KMS-11 (cell line): ENCODE measurements at regions not wholly inside any gene's neighbourhood (a gene's known extent, or its start where the extent isn't known, plus 50 kb on each side); places are given as distances from the start of the nearest gene placed in this dataset.

Experiments
- H2AFZ ChIP-seq: fragments of 200-600 bp; sonication (generic); 2 replicates; pipeline ENCODE4 v1.6.1; 2016; ENCODE audit warnings: antibody characterized with exemption, mixed run types, low read depth
- H3K27ac ChIP-seq: fragments of 200-600 bp; sonication (generic); 2 replicates; pipeline ENCODE4 v1.6.1; 2016; ENCODE audit warnings: mild to moderate bottlenecking, mixed run types
- H3K27me3 ChIP-seq: fragments of 200-600 bp; sonication (generic); 2 replicates; pipeline ENCODE4 v1.6.1; 2017; ENCODE audit warnings: mild to moderate bottlenecking, low read depth, mixed run types, moderate library complexity; ENCODE audit not compliant: insufficient read depth
- H3K36me3 ChIP-seq: fragments of 200-600 bp; sonication (generic); 2 replicates; pipeline ENCODE4 v1.6.1; 2017; ENCODE audit warnings: mild to moderate bottlenecking, mixed run types; ENCODE audit not compliant: insufficient read depth
- H3K4me1 ChIP-seq: fragments of 200-600 bp; sonication (generic); 2 replicates; pipeline ENCODE4 v1.6.1; 2016; ENCODE audit warnings: mild to moderate bottlenecking, low read depth, mixed run types; ENCODE audit not compliant: poor library complexity, severe bottlenecking
- H3K4me2 ChIP-seq: fragments of 200-600 bp; sonication (generic); 2 replicates; pipeline ENCODE4 v1.7.0; 2016; ENCODE audit warnings: mild to moderate bottlenecking, mixed run types
- H3K4me3 ChIP-seq: fragments of 200-600 bp; sonication (generic); IDR thresholded peaks from 2 replicates; pipeline ENCODE4 v1.6.1; 2017; ENCODE audit warnings: low read depth, low read length, mixed read lengths; ENCODE audit not compliant: insufficient read depth
- H3K79me2 ChIP-seq: fragments of 200-600 bp; sonication (generic); 2 replicates; pipeline ENCODE4 v1.6.1; 2016; ENCODE audit warnings: low read depth, mixed run types; ENCODE audit not compliant: insufficient read depth
- H3K9ac ChIP-seq: fragments of 200-600 bp; sonication (generic); 2 replicates; pipeline ENCODE4 v1.6.1; 2016; ENCODE audit warnings: mild to moderate bottlenecking, mixed run types
- H4K20me1 ChIP-seq: fragments of 200-600 bp; sonication (generic); 2 replicates; pipeline ENCODE4 v1.6.1; 2016; ENCODE audit warnings: mild to moderate bottlenecking, mixed run types; ENCODE audit not compliant: insufficient read depth
- CTCF ChIP-seq: fragments of 200-600 bp; sonication (generic); conservative IDR thresholded peaks from 2 replicates; pipeline ENCODE4 v1.6.1; 2017; ENCODE audit warnings: low read depth, mild to moderate bottlenecking, antibody characterized with exemption, low read length, moderate library complexity, mixed read lengths

- no peak overlapping the region for H3K27ac ChIP-seq
- no peaks in the 10 kb centered on the region for H3K36me3 ChIP-seq
- no peak overlapping the region for H3K4me2 ChIP-seq
- no peaks in the 10 kb centered on the region for H3K27me3 ChIP-seq
- no peaks in the 10 kb centered on the region for H3K79me2 ChIP-seq
- no peak overlapping the region for H2AFZ ChIP-seq
- H3K9ac ChIP-seq: no peak overlapping the region
- TF ChIP-seq CTCF: no peak
- H3K4me3 ChIP-seq: no peak overlapping the region
- H4K20me1 ChIP-seq: no peaks in the 10 kb centered on the region
- H3K4me1 ChIP-seq: no peaks in the 10 kb centered on the region
These were observed 435.2 kb upstream of the ZNF507 start for GRCh38 chr19:31910224-31910623.

- Histone ChIP-seq H3K4me2 (no peak overlapping the region), H3K79me2 (no peaks in the 10 kb centered on the region), H4K20me1 (no peaks in the 10 kb centered on the region), H3K27ac (no peak overlapping the region), H3K9ac (no peak overlapping the region), H3K4me1 (no peaks in the 10 kb centered on the region), H2AFZ (no peak overlapping the region), H3K27me3 (no peaks in the 10 kb centered on the region), H3K4me3 (no peak overlapping the region), H3K36me3 (no peaks in the 10 kb centered on the region)
- TF ChIP-seq CTCF: no peak
These were observed 433.8 kb upstream of the ZNF507 start for GRCh38 chr19:31911577-31911976.

- Histone ChIP-seq H3K36me3 (no peaks in the 10 kb centered on the region), H2AFZ (no peak overlapping the region), H3K79me2 (no peaks in the 10 kb centered on the region), H3K4me3 (no peak overlapping the region), H3K4me2 (no peak overlapping the region), H3K4me1 (no peaks in the 10 kb centered on the region), H3K27me3 (no peaks in the 10 kb centered on the region), H3K9ac (no peak overlapping the region), H3K27ac (no peak overlapping the region), H4K20me1 (no peaks in the 10 kb centered on the region)
- TF ChIP-seq CTCF: no peak
These were observed 432.2 kb upstream of the ZNF507 start for GRCh38 chr19:31913103-31913661.

- no peaks in the 10 kb centered on the region for H3K27me3 ChIP-seq
- no peak overlapping the region for H2AFZ ChIP-seq
- H3K4me3 ChIP-seq: no peak overlapping the region
- H3K27ac ChIP-seq: no peak overlapping the region
- H3K9ac ChIP-seq: no peak overlapping the region
- no peaks in the 10 kb centered on the region for H3K4me1 ChIP-seq
- no peak overlapping the region for H3K4me2 ChIP-seq
- no peaks in the 10 kb centered on the region for H3K36me3 ChIP-seq
- H3K79me2 ChIP-seq: no peaks in the 10 kb centered on the region
- no peak for TF ChIP-seq CTCF
- no peaks in the 10 kb centered on the region for H4K20me1 ChIP-seq
These were observed 415.0 kb upstream of the ZNF507 start for GRCh38 chr19:31930401-31930800.
